GM21619 (cell line): ENCODE measurements at regions not wholly inside any gene's neighbourhood (a gene's known extent, or its start where the extent isn't known, plus 50 kb on each side); places are given as distances from the start of the nearest gene placed in this dataset.
"Not testable (repeated sequence)": the region's sequence is repeated elsewhere in the genome, so short reads cannot be mapped to it uniquely, and the experiment has no call there.

Experiments
- ATAC-seq: cut with Tn5 transposase; IDR thresholded peaks from one replicate; pipeline ENCODE4 v1.9.1; 2021; ENCODE audit not compliant: unreplicated experiment

DNA sequence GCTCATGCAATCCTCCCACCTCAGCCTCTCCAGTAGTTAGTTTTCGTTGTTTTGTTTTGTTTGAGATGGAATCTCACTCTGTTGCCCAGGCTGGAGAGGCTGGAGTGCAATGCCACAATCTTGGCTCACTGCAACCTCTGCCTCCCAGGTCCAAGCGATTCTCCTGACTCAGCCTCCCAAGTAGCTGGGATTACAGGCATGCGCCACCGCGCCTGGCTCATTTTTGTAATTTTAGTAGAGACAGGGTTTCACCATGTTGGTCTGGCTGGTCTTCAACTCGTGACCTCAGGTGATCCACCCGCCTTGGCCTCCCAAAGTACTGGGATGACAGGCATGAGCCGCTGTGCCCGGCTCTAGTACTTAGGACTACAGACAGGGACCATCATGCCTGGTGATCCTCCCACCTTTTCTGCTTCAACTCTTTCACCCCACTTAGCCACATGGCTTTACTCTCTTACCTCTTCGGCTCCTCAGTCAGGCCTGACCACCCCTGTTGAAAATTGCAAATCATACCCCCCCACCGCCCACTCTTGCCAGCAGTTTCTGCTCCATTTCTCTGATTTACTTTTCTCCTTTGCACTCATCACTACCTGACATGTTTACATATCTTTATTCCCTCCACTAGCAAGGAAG is 157.1 kb upstream of the GRK3 start:
- no peak for ATAC-seq

DNA sequence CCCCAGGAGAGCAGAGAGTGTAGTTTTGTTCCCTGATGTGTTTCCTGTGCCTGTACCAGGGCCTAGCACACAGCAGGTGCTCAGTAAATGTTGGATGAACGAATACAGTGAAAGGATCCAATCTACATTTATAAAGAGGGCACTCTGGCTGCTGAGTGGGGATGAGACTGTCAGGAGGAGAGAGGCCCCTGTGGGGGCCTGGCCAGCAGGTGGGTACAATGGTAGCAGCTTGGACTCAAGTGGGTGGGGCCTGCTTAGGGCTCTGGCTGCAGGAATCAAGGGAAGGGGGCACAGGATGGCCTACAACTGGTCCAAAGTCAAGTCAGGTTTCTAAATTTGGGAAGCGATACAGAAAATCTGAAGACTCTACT is 156.6 kb upstream of the GRK3 start:
- no peak for ATAC-seq

DNA sequence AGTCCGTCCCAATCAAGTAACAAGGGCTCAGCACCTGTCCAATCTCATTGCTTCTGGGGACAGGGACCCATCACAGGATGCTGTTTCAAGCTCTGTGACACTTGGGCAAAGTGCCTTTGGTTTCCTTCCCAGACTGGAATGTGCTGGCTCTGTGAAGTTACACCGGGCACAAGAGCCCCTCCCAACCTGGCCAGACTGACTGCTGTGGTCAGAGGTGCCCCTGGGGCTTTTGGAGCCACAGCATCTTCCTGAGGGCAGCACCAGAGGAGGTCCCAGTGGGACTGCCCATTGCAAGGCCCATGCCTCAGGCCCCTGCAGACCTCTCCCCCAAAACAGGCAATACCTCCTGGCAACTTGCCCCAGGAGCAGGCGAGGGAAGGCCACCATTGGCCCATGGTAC is 155.2 kb upstream of the GRK3 start:
- ATAC-seq: no peak

DNA sequence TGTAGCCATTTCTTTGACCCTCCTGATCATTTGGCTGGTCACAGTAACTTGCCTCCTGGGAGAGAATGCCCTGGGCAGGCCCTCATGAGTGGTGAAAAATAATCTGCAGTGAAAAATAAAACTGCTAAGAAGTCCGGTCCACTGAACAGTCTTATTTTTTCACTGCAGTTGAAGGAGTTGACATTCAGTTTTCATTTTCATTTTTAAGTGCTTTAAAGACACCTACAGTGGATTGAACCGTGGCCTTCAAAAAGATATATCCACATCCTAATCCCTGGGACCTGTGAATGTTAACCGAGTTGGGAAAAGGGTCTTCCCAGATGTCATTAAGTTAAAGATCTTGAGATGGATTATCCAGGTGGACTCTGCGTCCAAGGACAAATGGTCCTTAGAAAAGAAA is 153.6 kb upstream of the GRK3 start:
- ATAC-seq: no peak

DNA sequence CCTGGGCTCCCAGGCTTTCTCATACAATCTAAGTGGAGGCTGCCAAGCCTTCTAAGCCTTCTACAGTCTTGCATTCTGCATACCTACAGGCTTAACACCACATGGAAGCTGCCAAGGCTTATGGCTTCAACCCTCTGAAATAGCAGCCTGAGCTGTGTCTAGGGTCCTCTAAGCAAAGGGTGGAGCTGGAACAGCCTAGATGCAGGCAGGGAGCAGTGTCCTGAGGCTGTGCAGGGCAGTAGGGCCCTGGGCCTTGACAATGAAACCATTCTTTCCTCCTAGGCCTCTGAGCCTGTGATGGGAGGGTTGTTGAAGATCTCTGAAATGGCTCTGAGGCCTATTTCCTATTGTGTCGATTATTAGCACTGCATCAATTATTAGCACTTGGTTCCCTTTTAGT is 150.9 kb upstream of the GRK3 start:
- ATAC-seq: no peak

DNA sequence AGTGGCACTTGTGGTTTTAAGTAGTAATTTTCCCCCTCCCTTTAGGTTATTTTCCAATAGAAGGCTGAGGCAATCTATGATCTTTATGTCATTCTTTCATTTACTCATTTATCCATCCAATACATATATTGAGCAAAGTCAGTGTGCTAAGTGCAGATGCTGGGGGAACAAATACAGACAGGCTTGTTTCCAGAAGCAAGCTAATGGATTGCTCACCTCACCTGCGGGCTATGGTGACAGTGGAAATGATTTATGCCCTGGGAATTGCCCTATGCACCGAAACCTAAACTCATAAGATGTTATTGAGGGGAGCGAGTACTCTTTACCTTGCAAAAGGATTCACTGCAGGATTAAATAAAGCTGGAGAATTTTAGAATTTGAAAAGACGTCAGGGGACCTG is 148.7 kb upstream of the GRK3 start:
- not testable (repeated sequence) for ATAC-seq

DNA sequence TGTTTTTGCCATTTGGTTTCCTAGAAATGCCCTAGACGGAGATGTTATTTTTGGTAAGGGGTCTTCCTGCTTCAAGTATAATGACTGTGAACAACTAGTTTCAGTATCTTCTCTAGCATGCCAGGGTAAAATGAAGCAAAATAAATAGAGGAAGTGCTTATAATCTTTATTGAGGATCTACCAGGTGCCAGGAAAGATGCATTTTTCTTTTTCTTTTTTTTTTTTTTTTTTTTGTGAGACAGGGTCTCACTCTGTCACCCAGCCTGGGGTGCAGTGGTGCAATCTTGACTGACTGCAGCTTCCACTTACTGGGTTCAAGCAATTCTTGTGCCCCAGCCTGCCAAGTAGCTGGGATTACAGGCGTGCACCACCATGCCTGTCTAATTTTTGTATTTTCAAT is 146.6 kb upstream of the GRK3 start:
- not testable (repeated sequence) for ATAC-seq

DNA sequence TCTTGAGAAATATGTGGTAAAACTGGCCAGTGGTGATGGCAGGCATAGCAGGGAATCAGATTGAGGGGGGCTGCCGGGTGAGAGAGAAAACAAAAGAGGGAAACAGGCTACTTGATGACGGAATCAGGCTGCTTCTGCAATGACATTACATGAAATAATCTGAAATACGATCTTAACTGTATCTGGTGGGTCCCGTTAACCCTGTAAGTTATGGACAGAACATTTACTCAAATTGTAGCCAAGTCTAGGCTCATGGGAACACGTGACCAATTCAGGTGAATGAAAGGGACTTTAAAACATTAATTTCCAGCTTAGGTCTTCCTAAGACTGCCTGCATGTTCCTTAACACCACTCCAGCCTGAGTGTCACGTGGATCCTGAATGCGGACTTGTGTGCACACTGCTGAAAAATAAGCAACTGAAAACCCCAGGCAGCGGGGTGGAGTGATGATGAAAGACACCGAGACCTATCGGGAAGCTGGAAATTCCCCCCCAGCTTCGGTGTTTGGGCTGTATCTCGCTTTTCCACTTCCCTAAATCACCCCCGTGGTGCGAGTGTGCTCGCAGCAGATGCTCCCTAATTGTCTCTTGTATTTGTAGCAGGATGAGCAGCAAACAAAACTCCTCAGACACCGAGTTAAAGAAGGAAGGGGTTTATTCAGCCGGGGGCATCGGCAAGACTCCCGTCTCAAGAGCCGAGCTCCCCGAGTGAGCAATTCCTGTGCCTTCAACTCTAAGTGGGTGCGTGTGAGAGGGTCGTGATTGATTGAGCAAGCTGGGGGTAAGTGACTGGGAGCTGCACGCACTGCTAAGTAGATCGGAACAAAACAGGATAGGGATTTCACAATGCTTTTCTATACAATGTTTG is 145.0 kb upstream of the GRK3 start:
- ATAC-seq: no peak

DNA sequence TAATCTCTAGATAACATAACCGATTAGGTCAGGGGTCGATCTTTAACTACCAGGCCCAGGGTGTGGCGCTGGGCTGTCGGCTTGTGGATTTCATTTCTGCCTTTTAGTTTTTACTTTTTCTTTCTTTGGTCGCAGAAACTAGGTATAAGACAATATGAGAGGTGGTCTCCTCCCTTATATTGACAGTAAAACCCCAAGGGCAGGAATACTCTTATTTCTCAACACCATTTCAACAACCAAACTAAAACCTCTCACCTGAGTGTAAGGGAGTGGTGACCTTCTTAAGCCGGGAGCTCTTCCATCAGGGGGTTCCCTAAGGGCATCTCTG is 144.4 kb upstream of the GRK3 start:
- not testable (repeated sequence) for ATAC-seq

DNA sequence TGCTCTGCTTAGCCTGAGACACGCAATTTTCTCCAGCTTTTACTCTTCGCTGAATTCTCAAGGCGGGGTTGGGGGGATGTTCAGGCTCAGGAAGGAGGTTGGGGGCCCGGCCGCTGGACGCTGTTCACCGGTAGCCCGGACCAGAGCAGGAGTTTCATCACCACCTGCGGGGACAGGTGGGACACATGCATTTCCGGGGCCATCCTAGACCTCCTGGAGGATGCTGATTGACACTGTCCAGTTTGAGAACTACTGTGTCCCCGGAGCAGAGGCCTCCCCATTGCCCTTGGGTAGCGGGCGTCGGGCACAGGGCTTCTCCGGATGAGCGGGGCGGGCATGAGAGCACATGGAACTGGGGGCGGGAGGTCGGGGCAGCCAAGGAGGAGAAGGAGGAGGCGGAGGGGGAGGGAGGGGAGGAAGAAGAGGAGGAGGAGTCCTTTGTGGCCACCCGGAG is 144.0 kb upstream of the GRK3 start:
- no peak for ATAC-seq

DNA sequence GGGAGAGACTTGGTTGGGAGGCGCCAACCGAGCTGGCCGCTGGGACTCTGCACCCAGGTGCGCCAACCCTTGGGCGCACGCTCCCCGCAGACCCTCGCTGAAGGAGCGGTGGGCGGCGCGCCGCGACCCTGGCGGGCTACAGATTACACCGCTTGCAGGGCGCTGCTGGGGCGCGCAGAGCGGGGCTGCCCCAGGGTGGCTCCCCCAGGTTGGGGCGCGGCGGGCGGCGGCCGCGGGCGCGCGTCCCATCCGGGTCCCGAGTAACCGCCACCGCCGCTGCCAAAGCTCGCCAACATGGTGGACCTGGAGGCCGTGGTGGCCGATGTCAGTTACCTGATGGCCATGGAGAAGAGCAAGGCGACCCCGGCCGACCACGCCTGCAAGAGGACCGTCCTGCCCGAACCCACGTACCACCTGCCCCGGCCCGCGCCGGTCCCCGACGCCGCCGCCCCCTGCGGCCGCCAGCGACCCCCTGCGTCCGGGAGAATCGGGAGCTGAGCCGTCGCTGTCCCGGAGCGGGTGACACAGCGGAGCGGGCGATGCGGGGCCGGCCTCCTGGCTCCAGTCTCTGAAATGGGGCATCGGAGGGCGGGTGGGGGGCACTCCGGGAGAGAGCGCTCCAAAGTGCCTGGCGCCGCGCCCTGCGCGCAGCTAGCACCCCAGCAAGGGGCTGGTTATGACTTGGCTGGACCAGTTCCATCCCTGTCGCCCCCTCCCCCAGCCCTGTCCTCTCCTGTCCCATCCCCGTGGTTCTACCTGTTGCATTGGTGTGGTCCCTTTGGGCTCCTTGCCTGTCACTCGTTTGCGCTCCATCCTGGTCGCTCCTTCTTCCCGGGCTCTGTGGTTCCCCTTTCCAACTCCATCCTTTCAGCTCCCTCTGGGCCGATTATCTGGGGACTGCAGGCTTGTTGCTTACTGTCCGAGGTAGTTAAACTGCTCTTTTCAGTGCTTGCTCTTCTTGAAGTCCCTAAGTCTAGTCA is 143.3 kb upstream of the GRK3 start:
- ATAC-seq: no peak

DNA sequence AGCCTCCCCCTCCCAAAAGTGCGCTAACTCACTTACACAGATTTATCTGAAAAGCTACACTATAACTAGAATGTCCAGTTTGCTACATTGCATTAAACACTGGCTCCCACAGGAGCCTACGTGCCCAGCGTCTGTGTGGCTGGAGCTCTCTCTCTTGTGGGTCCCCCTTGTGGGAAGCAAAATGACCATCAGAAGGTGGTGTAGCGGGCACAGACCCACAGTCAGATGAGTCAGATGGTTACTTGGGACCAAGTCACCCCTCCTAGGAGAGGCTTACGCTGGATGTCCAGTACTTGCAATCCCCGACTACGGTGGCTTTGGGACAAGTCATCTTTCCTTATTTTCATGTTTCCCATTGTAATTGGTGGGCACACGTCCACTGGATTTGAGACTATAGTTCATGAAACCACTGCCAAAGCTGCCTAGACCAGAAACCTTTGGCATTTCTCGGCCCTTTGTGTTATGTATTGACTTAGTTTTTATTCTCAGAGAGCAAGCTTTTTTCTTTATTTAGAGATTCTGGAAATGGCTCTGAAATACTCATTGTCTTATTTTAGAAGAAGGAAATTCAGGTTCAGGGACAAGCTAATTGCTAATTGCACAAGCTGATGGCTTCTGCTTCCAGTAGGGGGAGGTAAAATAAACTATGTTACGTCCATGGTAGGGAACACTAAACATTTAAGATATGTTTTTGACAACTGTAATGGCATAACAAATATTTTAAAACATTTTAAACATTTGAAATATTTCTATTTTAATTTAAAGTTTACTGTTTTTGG is 137.8 kb upstream of the GRK3 start:
- ATAC-seq: not testable (repeated sequence)

DNA sequence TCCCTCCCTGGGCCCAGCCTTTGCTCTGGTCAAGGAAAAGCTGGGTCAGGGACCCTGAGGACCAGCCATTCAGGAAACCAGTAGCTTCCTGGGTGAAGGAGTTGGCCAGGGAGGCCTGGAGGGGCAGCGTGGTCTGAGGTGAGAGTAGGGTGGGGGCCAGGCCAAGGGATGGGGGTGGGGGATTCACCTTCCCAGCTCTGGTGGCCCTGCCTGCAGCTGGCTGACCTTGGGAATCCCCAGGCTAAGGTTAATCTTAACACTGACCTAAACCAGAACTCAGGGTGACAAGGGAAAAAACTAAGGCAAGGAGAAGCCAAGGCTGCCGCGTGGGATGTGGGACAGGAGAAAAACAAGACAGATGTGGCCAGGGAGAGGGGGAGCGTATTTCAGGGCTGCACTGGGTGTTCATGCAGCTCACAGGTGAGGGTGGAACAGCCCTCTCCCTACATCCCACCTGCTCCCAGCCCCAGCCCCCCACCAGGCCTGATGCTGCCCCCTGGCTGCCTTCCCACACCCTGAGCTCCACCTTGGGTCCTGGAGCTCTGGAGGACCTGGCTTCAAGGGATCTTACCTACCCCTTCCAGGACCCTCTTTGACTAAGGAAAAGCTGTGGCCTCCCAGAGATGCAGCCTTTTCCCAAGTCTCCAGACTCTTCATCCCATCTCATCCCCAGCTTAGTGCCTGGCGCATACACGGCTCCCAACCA is 132.7 kb upstream of the GRK3 start:
- not testable (repeated sequence) for ATAC-seq

DNA sequence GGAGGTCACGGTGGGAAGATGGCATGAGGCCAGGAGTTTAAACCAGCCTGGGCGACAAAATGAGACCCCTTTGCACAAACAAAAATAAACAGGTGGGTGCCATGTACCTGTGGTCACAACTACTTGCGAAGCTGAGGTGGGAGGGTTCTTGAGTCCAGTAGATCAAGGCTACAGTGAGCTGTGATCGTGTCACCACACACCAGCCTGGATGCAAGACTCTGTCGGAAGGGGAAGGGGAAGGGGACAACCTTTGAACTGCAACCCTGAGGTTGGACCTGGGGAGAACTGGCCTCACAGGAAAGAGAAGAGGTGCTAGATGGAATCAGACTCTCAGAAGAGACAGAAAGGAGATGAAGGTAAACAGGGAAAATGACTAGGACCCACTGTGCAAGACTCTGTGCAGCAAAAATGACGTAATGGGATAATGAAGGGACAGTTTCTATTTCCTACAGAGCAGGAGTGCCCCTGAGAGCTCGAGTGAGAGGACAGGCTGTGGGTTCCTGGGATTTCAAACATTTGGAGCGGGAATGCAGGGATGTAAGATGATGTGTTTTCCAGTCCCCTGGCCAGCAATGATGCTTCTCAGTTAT is 131.0 kb upstream of the GRK3 start:
- not testable (repeated sequence) for ATAC-seq

DNA sequence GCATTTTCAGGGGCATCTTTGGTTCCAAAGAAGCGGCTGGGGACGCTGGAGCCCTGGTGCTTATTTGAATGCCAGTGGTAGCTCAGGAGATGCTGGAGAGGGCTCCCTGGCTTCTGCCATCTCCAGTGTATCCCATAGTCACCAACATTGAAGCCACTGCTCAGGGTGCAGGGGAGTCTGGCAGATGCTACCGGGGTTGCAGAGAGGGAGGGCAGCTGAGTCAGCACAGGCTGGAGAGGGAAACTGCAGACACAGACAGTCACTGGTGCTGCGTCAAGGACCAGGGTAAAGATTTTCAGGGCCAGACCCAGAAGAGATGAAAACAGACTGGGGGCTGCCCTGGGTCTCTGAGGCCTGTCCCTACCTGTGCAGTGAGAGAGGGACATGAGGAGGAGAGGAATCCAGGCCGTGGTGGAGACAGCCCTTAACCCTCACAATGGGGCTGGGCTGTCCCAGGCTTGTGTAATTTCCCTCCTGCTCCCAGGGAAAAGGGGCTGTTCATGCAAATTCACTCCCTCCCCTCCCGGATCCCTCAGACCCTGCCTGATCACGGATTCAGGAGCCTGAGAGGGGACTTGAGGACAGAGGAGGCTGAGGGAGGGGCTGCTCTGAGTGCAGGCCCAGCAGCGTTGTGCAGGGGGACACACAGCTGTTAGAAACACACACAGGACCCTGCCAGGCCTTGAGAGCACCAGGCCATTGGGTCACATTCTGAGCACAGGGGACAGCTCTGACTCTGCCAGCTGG is 126.9 kb upstream of the GRK3 start:
- ATAC-seq: no peak

DNA sequence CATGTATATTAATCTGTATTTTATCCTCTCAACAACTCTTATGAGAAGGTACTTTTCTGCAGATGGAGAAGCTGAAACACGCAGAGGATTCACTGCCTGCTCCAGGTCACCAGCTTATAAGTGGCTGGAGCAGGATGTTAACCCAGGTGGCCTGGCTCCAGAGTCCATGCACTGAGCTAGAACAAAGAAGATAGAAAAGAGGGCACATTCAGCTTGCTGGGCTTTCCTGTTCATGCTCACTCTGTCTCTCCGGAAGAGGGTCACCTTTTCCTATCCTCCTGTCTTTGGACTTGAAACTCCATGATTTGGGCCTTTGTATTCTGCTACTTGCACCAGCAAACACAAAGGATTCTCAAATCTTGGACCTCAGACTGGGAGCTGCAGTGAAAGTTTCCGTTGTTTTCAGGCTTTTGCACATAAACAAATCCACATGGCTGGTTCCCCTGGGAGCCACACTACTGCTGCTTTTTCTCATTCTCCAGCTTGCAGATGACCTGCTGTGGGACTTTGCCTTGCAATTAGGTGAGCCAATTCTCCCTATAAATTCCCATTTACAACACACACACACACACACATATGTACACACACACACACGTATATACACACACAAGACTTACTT is 117.3 kb upstream of the GRK3 start:
- no peak for ATAC-seq

DNA sequence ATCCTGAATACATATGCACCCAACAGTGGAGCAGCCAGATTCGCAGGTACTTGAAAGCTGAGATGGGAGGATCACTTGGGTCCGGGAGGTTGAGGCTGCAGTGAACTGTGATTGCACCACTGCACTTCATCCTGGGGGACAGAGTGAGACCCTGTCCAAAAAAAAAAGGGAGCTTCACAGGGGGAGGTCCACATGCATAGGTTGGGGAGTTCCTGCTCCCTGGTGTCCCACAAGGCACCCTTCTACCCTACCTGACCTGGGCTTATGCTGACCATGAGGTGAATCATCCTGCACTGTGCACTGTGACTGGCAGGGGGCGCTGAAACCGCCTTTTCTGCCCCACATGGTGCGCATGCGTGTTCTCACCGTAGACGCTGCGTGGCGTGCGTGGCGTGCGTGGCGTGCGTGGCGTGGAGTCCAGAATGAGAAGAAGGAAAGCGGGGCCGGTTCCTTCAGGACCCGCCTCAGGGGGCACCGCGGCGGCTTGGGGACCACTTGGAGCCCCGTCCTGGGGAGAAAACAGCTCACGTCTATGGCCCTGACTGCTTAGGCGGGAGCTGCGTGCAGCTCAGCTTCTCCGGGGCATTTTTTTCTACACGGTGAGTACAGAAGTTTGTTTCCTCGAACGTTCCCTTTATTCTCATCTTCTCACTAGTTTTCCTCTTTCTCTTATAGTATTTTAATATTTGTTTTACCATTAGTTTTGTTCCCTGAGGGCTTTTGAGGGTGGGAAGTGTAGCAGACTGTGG is 116.6 kb upstream of the GRK3 start:
- ATAC-seq: peak; percentile 74
